H9 (cell line): ENCODE measurements at regions not wholly inside any gene's neighbourhood (a gene's known extent, or its start where the extent isn't known, plus 50 kb on each side); places are given as distances from the start of the nearest gene placed in this dataset.

Experiments
- DNase-seq: peaks from one replicate; pipeline ENCODE4 v3.0.0-alpha.2; 2017
- H2AFZ ChIP-seq: one replicate; pipeline ENCODE4 v1.6.1; 2013; ENCODE audit warnings: mild to moderate bottlenecking, low read length, control low read depth, moderate library complexity
- H2AK5ac ChIP-seq: 2 replicates; pipeline ENCODE4 v1.6.1; 2013; ENCODE audit warnings: low read length, control low read depth, mixed read lengths; ENCODE audit not compliant: insufficient read length
- H2BK120ac ChIP-seq: one replicate; pipeline ENCODE4 v1.6.1; 2013; ENCODE audit warnings: low read depth, mild to moderate bottlenecking, low read length, control low read depth, inconsistent platforms; ENCODE audit not compliant: poor library complexity, severe bottlenecking
- H2BK12ac ChIP-seq: 2 replicates; pipeline ENCODE4 v1.6.1; 2013; ENCODE audit warnings: low read length, control low read depth, mixed read lengths, low read depth; ENCODE audit not compliant: insufficient read length
- H2BK15ac ChIP-seq: 2 replicates; pipeline ENCODE4 v1.6.1; 2013; ENCODE audit warnings: low read depth, low read length, control low read depth
- H2BK20ac ChIP-seq: one replicate; pipeline ENCODE4 v1.6.1; 2013; ENCODE audit warnings: low read depth, mild to moderate bottlenecking, low read length, control low read depth, inconsistent platforms; ENCODE audit not compliant: poor library complexity, severe bottlenecking
- H2BK5ac ChIP-seq: 2 replicates; pipeline ENCODE4 v1.6.1; 2013; ENCODE audit warnings: low read length, control low read depth, mixed read lengths; ENCODE audit not compliant: insufficient read length
- H3K14ac ChIP-seq: 2 replicates; pipeline ENCODE4 v1.6.1; 2013; ENCODE audit warnings: low read length, control low read depth; ENCODE audit not compliant: insufficient read depth
- H3K18ac ChIP-seq: 2 replicates; pipeline ENCODE4 v1.6.1; 2013; ENCODE audit warnings: low read depth, mild to moderate bottlenecking, mixed read lengths, low read length, control low read depth; ENCODE audit not compliant: insufficient read length
- H3K23ac ChIP-seq: 2 replicates; pipeline ENCODE4 v1.6.1; 2013; ENCODE audit warnings: low read length, control low read depth, mixed read lengths, low read depth; ENCODE audit not compliant: insufficient read length
- H3K23me2 ChIP-seq: 2 replicates; pipeline ENCODE4 v1.6.1; 2013; ENCODE audit warnings: low read depth, mild to moderate bottlenecking, mixed read lengths, low read length, control low read depth; ENCODE audit not compliant: insufficient read length, poor library complexity, severe bottlenecking
- H3K27ac ChIP-seq: 2 replicates; pipeline ENCODE4 v1.5.1; 2013; ENCODE audit warnings: low read length, control low read depth, mixed read lengths, low read depth; ENCODE audit not compliant: insufficient read length
- H3K27me3 ChIP-seq: 2 replicates; pipeline ENCODE4 v1.6.1; 2013; ENCODE audit warnings: low read length, control low read depth, inconsistent platforms; ENCODE audit not compliant: insufficient read depth
- H3K4ac ChIP-seq: 2 replicates; pipeline ENCODE4 v1.6.1; 2013; ENCODE audit warnings: low read depth, mild to moderate bottlenecking, control low read depth, inconsistent platforms, low read length, moderate library complexity
- H3K4me1 ChIP-seq: 2 replicates; pipeline ENCODE4 v1.6.1; 2013; ENCODE audit warnings: low read length, control low read depth, inconsistent platforms; ENCODE audit not compliant: insufficient read depth
- H3K4me2 ChIP-seq: 2 replicates; pipeline ENCODE4 v1.6.1; 2013; ENCODE audit warnings: low read length, control low read depth, mixed read lengths; ENCODE audit not compliant: insufficient read length, insufficient read depth
- H3K56ac ChIP-seq: 2 replicates; pipeline ENCODE4 v1.6.1; 2013; ENCODE audit warnings: low read depth, mild to moderate bottlenecking, mixed read lengths, low read length, control low read depth; ENCODE audit not compliant: insufficient read length
- H3K79me1 ChIP-seq: 2 replicates; pipeline ENCODE4 v1.6.1; 2013; ENCODE audit warnings: low read depth, mild to moderate bottlenecking, moderate library complexity, low read length, control low read depth, inconsistent platforms; ENCODE audit not compliant: insufficient read depth, poor library complexity, severe bottlenecking
- H3K79me2 ChIP-seq: 2 replicates; pipeline ENCODE4 v1.6.1; 2013; ENCODE audit warnings: low read length, control low read depth, inconsistent platforms; ENCODE audit not compliant: insufficient read depth
- H3K9ac ChIP-seq: 2 replicates; pipeline ENCODE4 v1.6.1; 2013; ENCODE audit warnings: low read length, control low read depth, mixed read lengths; ENCODE audit not compliant: insufficient read length; ENCODE audit errors: extremely low read depth
- H3K9me3 ChIP-seq: one replicate; pipeline ENCODE4 v1.6.1; 2013; ENCODE audit warnings: low read depth, low read length, inconsistent platforms; ENCODE audit not compliant: control insufficient read depth
- H3T11ph ChIP-seq: one replicate; pipeline ENCODE4 v1.6.1; 2013; ENCODE audit warnings: mild to moderate bottlenecking, low read length, control low read depth, inconsistent platforms
- H4K20me1 ChIP-seq: one replicate; pipeline ENCODE4 v1.6.1; 2013; ENCODE audit not compliant: control insufficient read depth, insufficient read length, insufficient read depth
- H4K5ac ChIP-seq: 2 replicates; pipeline ENCODE4 v1.6.1; 2013; ENCODE audit warnings: low read depth, mild to moderate bottlenecking, mixed read lengths, low read length, control low read depth; ENCODE audit not compliant: insufficient read length
- H4K8ac ChIP-seq: replicated peaks from 2 replicates; pipeline ENCODE4 v1.6.1; 2013; ENCODE audit warnings: low read length, control low read depth, mixed read lengths, low read depth; ENCODE audit not compliant: insufficient read length
- H4K91ac ChIP-seq: 2 replicates; pipeline ENCODE4 v1.6.1; 2013; ENCODE audit warnings: low read depth, mild to moderate bottlenecking, moderate library complexity, mixed read lengths, low read length, control low read depth; ENCODE audit not compliant: insufficient read length
- H3K27ac Mint-ChIP-seq, 3 experiments: 2 replicates in 2 of 3; 3 replicates in 1 of 3; pipeline ENCODE4 v1.8.0; 2020 to 2021; ENCODE audit warnings: mixed read lengths in 3 of 3, mild to moderate bottlenecking in 1 of 3, moderate library complexity in 1 of 3
- H3K27me3 Mint-ChIP-seq: 2 replicates; pipeline ENCODE4 v1.8.0; 2021; ENCODE audit warnings: low read depth, mild to moderate bottlenecking, moderate library complexity, mixed read lengths
- H3K36me3 Mint-ChIP-seq, 3 experiments: 2 replicates in 2 of 3; 3 replicates in 1 of 3; pipeline ENCODE4 v1.8.0; 2020 to 2021; ENCODE audit warnings: low read depth in 3 of 3, mixed read lengths in 3 of 3; ENCODE audit not compliant: insufficient read depth in 1 of 3
- H3K4me1 Mint-ChIP-seq, 2 experiments: 2 replicates each; pipeline ENCODE4 v1.8.0; 2020; ENCODE audit warnings: mixed read lengths in 2 of 2
- H3K4me3 Mint-ChIP-seq, 2 experiments: 2 replicates in 1 of 2; 3 replicates in 1 of 2; pipeline ENCODE4 v1.8.0; 2020 to 2021; ENCODE audit warnings: mild to moderate bottlenecking in 2 of 2, mixed read lengths in 2 of 2, moderate library complexity in 1 of 2
- H3K9me3 Mint-ChIP-seq, 2 experiments: 2 replicates in 1 of 2; 3 replicates in 1 of 2; pipeline ENCODE4 v1.8.0; 2020; ENCODE audit warnings: mild to moderate bottlenecking in 2 of 2, mixed read lengths in 2 of 2, moderate library complexity in 1 of 2
- WGBS: extraction: QIAGEN DNeasy Blood & Tissue Kit; methylation state at CpG from one replicate; pipeline ENCODE4 v1.1.7; 2013; ENCODE audit warnings: missing lambda C conversion rate, low lambda C conversion rate, mixed read lengths; ENCODE audit not compliant: insufficient read length; ENCODE audit errors: extremely low coverage; 5-methylcytosine and 5-hydroxymethylcytosine counted together
- TF ChIP-seq, protein P1 (sequence below): fragments of 200-600 bp; sonication (generic); conservative IDR thresholded peaks from 3 replicates; pipeline ENCODE4 v1.8.0; 2021; ENCODE audit warnings: antibody characterized with exemption, mild to moderate bottlenecking

- H3K27ac ChIP-seq: no peak overlapping the region
- H2AK5ac ChIP-seq: no peak overlapping the region
- H4K8ac ChIP-seq: no peak overlapping the region
- H3K4me3 Mint-ChIP-seq: no peak overlapping the region
- no peak overlapping the region for H3K4me2 ChIP-seq
- no peak overlapping the region for H2AFZ ChIP-seq
- H3K4me1 Mint-ChIP-seq: peaks cover 10% of the 10 kb centered on the region in 2 experiments
- no peak overlapping the region for H3K4ac ChIP-seq
- no peak for DNase-seq
- TF ChIP-seq, protein P1, sequence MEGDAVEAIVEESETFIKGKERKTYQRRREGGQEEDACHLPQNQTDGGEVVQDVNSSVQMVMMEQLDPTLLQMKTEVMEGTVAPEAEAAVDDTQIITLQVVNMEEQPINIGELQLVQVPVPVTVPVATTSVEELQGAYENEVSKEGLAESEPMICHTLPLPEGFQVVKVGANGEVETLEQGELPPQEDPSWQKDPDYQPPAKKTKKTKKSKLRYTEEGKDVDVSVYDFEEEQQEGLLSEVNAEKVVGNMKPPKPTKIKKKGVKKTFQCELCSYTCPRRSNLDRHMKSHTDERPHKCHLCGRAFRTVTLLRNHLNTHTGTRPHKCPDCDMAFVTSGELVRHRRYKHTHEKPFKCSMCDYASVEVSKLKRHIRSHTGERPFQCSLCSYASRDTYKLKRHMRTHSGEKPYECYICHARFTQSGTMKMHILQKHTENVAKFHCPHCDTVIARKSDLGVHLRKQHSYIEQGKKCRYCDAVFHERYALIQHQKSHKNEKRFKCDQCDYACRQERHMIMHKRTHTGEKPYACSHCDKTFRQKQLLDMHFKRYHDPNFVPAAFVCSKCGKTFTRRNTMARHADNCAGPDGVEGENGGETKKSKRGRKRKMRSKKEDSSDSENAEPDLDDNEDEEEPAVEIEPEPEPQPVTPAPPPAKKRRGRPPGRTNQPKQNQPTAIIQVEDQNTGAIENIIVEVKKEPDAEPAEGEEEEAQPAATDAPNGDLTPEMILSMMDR: no peak
- no peak overlapping the region for H4K5ac ChIP-seq
- H2BK5ac ChIP-seq: no peak overlapping the region
- no peak overlapping the region for H2BK120ac ChIP-seq
- H3K4me1 ChIP-seq: no peaks in the 10 kb centered on the region
- no peak overlapping the region for H3K9ac ChIP-seq
- no peak overlapping the region for H4K91ac ChIP-seq
- H3K23me2 ChIP-seq: no peaks in the 10 kb centered on the region
- no peak overlapping the region for H3T11ph ChIP-seq
- no peaks in the 10 kb centered on the region for H3K9me3 ChIP-seq
- H3K56ac ChIP-seq: no peak overlapping the region
- no CpG with 5 or more reads among the region's 6 CpGs for WGBS
- no peak overlapping the region for H2BK15ac ChIP-seq
- H4K20me1 ChIP-seq: no peaks in the 10 kb centered on the region
- H2BK12ac ChIP-seq: no peak overlapping the region
- H3K27ac Mint-ChIP-seq: no peak overlapping the region
- no peaks in the 10 kb centered on the region for H3K79me1 ChIP-seq
- H3K9me3 Mint-ChIP-seq: no peaks in the 10 kb centered on the region
- no peaks in the 10 kb centered on the region for H3K79me2 ChIP-seq
- no peak overlapping the region for H3K14ac ChIP-seq
- no peak overlapping the region for H3K23ac ChIP-seq
- no peak overlapping the region for H3K18ac ChIP-seq
- peaks cover 0 to 4% (median 4%) of the 10 kb centered on the region in 3 experiments; a peak in 2 of 7 replicates for H3K36me3 Mint-ChIP-seq
- H3K27me3 ChIP-seq: no peaks in the 10 kb centered on the region
- no peaks in the 10 kb centered on the region for H3K27me3 Mint-ChIP-seq
- no peak overlapping the region for H2BK20ac ChIP-seq
Measured at GRCh38 chr1:239778208-239778813, 313.4 kb upstream of the FMN2 start.
